HG03066 (cell line): ENCODE measurements at regions not wholly inside any gene's neighbourhood (a gene's known extent, or its start where the extent isn't known, plus 50 kb on each side); places are given as distances from the start of the nearest gene placed in this dataset.

Experiments used
- ATAC-seq: cut with Tn5 transposase; IDR thresholded peaks from one replicate; pipeline ENCODE4 v1.9.1; 2021; ENCODE audit warnings: low read depth; ENCODE audit not compliant: unreplicated experiment

- no peak for ATAC-seq
Observed at GRCh38 chr2:241924069-241924908, 54.8 kb downstream of the RTP5 start.

GRCh38 chr2:241924909-241925250 is 55.4 kb downstream of the RTP5 start:
- no peak for ATAC-seq

GRCh38 chr2:241925277-241925676 is 55.7 kb downstream of the RTP5 start:
- no peak for ATAC-seq

- ATAC-seq = no peak
Observed at GRCh38 chr2:241925821-241926441, 56.4 kb downstream of the RTP5 start.

GRCh38 chr2:241926541-241927311 is 57.2 kb downstream of the RTP5 start:
- ATAC-seq = no peak

GRCh38 chr2:241929551-241930490 is 60.3 kb downstream of the RTP5 start:
- no peak for ATAC-seq

DNA sequence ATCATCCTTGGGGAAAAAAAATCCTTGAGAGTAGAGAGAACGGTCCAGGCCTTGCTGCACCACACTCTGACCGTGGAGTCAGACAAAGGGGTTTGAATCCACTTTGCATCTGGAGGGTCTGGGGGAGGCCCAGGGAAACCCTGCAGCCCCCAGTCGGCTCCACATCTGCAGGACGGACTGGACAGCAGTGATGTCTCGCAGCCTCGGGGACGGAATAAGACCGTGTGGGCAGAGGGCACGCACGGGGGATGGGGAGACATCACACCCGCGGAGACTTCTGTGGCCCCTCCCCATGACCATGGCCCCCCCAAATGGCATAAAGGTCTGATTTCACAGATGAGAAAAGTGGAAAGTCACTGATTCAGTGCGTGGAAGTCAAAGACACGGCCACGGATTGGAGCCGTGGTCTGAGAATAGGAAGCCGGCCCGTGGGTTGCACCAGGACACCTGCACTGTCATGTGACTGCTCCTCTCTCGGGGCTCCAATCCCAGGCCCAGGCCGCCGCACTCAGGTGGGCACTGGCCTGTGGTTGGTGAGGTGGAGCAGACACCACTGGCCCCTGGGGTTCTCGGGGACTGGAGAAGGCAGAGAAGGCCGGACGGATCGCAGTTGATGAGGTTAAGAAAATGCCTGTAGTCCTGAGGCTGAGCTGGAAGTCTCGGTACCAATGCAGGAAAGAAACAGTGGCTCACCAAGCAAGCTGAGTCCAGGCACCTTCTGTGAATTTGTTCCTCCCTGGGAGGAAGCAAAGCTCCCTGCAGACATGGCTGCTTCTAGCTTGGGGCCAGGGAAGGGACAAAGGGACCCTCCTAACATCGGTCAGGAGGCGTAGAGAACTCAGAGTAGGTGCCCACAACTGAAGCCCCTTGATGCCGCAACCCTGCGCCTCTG is 61.8 kb downstream of the RTP5 start:
- ATAC-seq = no peak

GRCh38 chr2:241931976-241932898 is 62.7 kb downstream of the RTP5 start:
- ATAC-seq = no peak

DNA sequence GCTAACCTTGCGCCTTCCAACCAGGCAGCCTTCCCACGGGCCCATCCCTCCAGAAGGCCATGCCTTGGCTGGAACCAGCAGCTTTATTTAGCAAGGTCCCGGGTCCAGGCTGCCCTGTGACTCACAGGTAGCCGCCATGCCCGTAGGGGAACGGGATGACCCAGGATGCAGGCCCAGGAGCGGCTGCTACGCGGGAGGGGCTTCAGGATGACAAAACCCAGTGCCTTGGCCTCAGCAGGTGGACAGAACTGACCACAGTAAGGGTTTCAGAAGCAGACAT is 63.3 kb downstream of the RTP5 start:
- ATAC-seq = no peak

- no peak for ATAC-seq
Observed at GRCh38 chr2:241933179-241933911, 63.8 kb downstream of the RTP5 start.

DNA sequence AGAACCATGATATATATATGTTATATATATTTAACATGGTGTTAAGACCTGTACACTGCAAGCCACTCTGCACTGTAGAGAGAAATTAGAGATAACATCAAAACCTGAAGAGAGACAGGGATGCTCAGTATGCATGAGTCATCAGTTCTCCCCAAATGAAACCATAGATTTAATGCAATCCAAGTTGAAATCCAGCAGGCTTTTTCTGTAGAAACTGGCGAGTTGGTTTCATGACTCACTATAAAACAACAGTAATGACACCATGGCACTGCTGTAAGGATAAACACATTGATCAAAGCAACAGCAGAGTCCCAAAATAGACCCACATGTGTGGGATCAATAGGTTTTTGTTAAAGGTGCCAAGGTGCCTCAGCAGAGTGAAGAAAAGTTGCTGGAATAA is 65.8 kb downstream of the RTP5 start:
- no peak for ATAC-seq

GRCh38 chr2:241935774-241936173 is 66.2 kb downstream of the RTP5 start:
- ATAC-seq = no peak

GRCh38 chr2:241936457-241937133 is 67.1 kb downstream of the RTP5 start:
- ATAC-seq = no peak

- ATAC-seq = no peak
Observed at GRCh38 chr2:241937297-241937696, 67.8 kb downstream of the RTP5 start.

DNA sequence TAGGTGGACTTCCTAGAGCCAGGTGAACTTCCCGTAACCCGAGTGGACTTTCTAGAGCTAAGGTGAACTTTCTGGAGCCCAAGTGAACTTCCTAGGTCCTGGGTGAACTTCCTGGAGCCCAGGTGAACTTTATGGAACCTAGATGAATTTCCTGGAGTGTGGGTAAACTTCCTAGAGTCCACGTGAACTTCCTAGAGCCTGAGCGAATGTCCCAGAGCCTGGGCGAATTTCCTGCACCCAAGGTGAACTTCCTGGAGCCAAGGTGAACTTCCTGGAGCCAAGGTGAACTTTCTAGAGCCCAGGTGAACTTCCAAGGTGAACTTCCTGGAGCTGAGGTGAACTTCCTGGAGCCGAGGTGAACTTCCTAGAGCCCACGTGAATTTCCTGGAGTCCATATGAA is 70.0 kb downstream of the RTP5 start:
- no peak for ATAC-seq

DNA sequence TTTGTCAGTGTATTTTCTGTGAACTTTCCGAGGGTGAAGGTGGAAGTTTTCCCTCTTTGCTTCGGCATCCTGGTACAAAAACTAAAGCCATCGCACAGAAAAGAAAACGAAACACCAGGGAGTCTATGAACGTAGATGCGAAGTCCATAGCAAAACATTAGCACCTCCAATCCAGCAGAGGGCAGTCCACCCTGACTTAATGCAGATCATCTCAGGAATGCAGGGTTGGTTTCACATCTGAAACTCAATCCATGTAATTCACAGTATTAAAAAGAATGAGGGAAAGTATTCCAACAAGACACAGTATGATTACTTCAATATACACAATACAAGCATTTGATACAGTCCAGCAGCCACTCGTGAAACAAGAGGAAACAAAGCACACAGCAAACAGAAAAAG is 70.8 kb downstream of the RTP5 start:
- ATAC-seq = no peak

DNA sequence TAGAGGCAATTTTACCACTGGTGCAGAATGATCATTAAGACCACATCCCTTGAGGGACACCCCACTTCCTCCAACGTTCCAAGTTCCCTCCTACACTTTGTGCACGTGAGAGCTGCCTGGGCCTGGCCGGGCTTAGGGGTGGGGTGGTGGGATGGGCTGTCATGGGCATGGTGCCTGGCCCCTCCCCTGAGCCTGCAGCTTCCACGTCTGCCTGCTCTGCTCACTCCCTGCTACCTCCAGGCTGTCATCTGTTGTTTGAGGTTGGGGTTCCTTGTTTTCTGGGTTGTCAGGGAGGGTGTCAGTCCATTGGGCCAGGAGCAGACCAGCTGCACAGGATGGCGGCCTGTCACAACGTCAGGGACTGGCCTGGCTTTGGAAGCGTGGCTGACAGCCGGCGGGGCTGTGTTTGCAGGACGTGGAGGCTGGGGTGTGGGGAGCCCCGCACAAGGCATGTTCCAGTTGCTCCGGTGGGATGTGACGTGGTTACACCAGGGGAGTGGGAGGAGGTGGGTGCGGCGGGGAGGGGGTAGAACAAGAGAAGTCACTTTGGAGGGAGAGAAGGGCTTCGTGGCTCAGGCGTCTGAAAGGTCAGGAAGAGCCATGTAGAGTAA is 72.3 kb downstream of the RTP5 start:
- ATAC-seq = no peak
